Peyer's patch (tissue), 4 donors: ENCODE measurements at regions not wholly inside any gene's neighbourhood (a gene's known extent, or its start where the extent isn't known, plus 50 kb on each side); places are given as distances from the start of the nearest gene placed in this dataset.

ENCODE experiments used
- DNase-seq, 3 donors: peaks; one replicate each; pipeline ENCODE4 v3.0.0-alpha.2; 2017 to 2019
- H3K27ac ChIP-seq, 4 donors: fragments of 200-600 bp; sonication (generic); one replicate each; pipeline ENCODE4 v1.5.1; 2016 to 2019
- H3K27me3 ChIP-seq, 2 donors: fragments of 200-600 bp; sonication (generic); one replicate each; pipeline ENCODE4 v1.5.1; 2019
- H3K36me3 ChIP-seq, 3 donors: fragments of 200-600 bp; sonication (generic); one replicate each; pipeline ENCODE4 v1.5.1; 2016 to 2019
- H3K4me1 ChIP-seq, 4 donors: fragments of 200-600 bp; sonication (generic); one replicate each; pipeline ENCODE4 v1.5.1; 2016 to 2019
- H3K4me3 ChIP-seq, 4 donors: fragments of 200-600 bp; sonication (generic); 1 replicate in 3 of 4; 2 replicates in 1 of 4; pipeline ENCODE4 v1.5.1; 2016 to 2019; ENCODE audit warnings: mild to moderate bottlenecking in 1 of 4
- H3K9me3 ChIP-seq, 4 donors: fragments of 200-600 bp; sonication (generic); one replicate each; pipeline ENCODE4 v1.5.1; 2016 to 2019; ENCODE audit warnings: mild to moderate bottlenecking in 1 of 4
- CTCF ChIP-seq, 6 experiments: fragments of 450-650 bp in 4 of 6; fragments of 200-600 bp in 2 of 6; sonication (generic) in 1 of 6; IDR thresholded peaks; one replicate each; pipeline ENCODE4 v1.5.1; 2017 to 2019; ENCODE audit warnings: antibody characterized with exemption in 6 of 6, mild to moderate bottlenecking in 3 of 6, moderate library complexity in 1 of 6
- POLR2A ChIP-seq, 2 donors: fragments of 450-650 bp; IDR thresholded peaks; one replicate each; pipeline ENCODE4 v1.5.1; 2017; ENCODE audit warnings: antibody characterized with exemption in 2 of 2, mild to moderate bottlenecking in 2 of 2, moderate library complexity in 2 of 2

- no peaks in the 10 kb centered on the region for H3K9me3 ChIP-seq
- H3K4me3 ChIP-seq = no peak overlapping the region
- no peak for DNase-seq
- H3K27ac ChIP-seq = no peak overlapping the region
- H3K36me3 ChIP-seq = no peaks in the 10 kb centered on the region
- TF ChIP-seq CTCF (IDR thresholded peaks at IDR 0.05) (no peak), POLR2A (IDR thresholded peaks at IDR 0.05) (no peak)
- H3K27me3 ChIP-seq = no peaks in the 10 kb centered on the region
- no peaks in the 10 kb centered on the region for H3K4me1 ChIP-seq
Observed at GRCh38 chr11:13101644-13102512, 92.8 kb downstream of the RASSF10 start.

GRCh38 chr11:13102513-13102840 lies 93.4 kb downstream of the RASSF10 start:
- no peak for TF ChIP-seq POLR2A (IDR thresholded peaks at IDR 0.05)
- TF ChIP-seq CTCF (IDR thresholded peaks at IDR 0.05) = no peak
- Histone ChIP-seq H3K9me3 (no peaks in the 10 kb centered on the region), H3K36me3 (no peaks in the 10 kb centered on the region), H3K27me3 (no peaks in the 10 kb centered on the region), H3K4me3 (no peak overlapping the region), H3K4me1 (no peaks in the 10 kb centered on the region), H3K27ac (no peak overlapping the region)
- DNase-seq = no peak

GRCh38 chr11:13102865-13103539 lies 93.9 kb downstream of the RASSF10 start:
- TF ChIP-seq CTCF (IDR thresholded peaks at IDR 0.05) (no peak), POLR2A (IDR thresholded peaks at IDR 0.05) (no peak)
- H3K36me3 ChIP-seq = no peaks in the 10 kb centered on the region
- no peak for DNase-seq

GRCh38 chr11:13103962-13104554 lies 94.9 kb downstream of the RASSF10 start:
- Histone ChIP-seq H3K27me3 (no peaks in the 10 kb centered on the region), H3K9me3 (peaks cover 0 to under 1% (median 0%) of the 10 kb centered on the region in 4 donors), H3K27ac (no peak overlapping the region), H3K4me1 (no peaks in the 10 kb centered on the region), H3K36me3 (no peaks in the 10 kb centered on the region), H3K4me3 (no peak overlapping the region)
- no peak for DNase-seq
- TF ChIP-seq POLR2A (IDR thresholded peaks at IDR 0.05) (no peak), CTCF (IDR thresholded peaks at IDR 0.05) (no peak)

More at GRCh38 chr11:13102865-13103539, 93.9 kb downstream of the RASSF10 start:
- Histone ChIP-seq H3K4me1 (no peaks in the 10 kb centered on the region), H3K27ac (no peak overlapping the region), H3K9me3 (no peaks in the 10 kb centered on the region), H3K27me3 (no peaks in the 10 kb centered on the region), H3K4me3 (no peak overlapping the region)

- DNase-seq = no peak
- Histone ChIP-seq H3K9me3 (peaks cover 0 to 2% (median 0%) of the 10 kb centered on the region in 4 donors), H3K4me1 (no peaks in the 10 kb centered on the region), H3K27ac (no peak overlapping the region), H3K4me3 (no peak overlapping the region), H3K27me3 (no peaks in the 10 kb centered on the region), H3K36me3 (no peaks in the 10 kb centered on the region)
- TF ChIP-seq CTCF (IDR thresholded peaks at IDR 0.05) (no peak), POLR2A (IDR thresholded peaks at IDR 0.05) (no peak)
Observed at GRCh38 chr11:13104619-13105236, 95.6 kb downstream of the RASSF10 start.
